ENCODE measurements at regions not wholly inside any gene's neighbourhood (a gene's known extent, or its start where the extent isn't known, plus 50 kb on each side); places are given as distances from the start of the nearest gene placed in this dataset.

GRCh38 chr4:152269448-152270191 is 266.3 kb downstream of the FBXW7 start:
- DNase-seq (ENCODE audit: low spot score): no peak

GRCh38 chr4:152267811-152268210 is 268.1 kb downstream of the FBXW7 start:
- no peak for DNase-seq (ENCODE audit: low spot score)

GRCh38 chr4:152266831-152267480 is 268.9 kb downstream of the FBXW7 start:
- DNase-seq (ENCODE audit: low spot score): no peak

GRCh38 chr4:152265149-152265621 is 270.7 kb downstream of the FBXW7 start:
- DNase-seq (ENCODE audit: low spot score): peak; percentile 92

- no peak for DNase-seq (ENCODE audit: low spot score)
Measured at GRCh38 chr4:152264106-152264505, 271.8 kb downstream of the FBXW7 start.

- no peak for DNase-seq (ENCODE audit: low spot score)
Measured at GRCh38 chr4:152259866-152260265, 276.0 kb downstream of the FBXW7 start.

- peak; percentile 57 for DNase-seq (ENCODE audit: low spot score)
Measured at GRCh38 chr4:152258804-152259708, 276.8 kb downstream of the FBXW7 start.

GRCh38 chr4:152258391-152258790 is 277.5 kb downstream of the FBXW7 start:
- DNase-seq (ENCODE audit: low spot score): no peak

- no peak for DNase-seq (ENCODE audit: low spot score)
Measured at GRCh38 chr4:152257601-152258066, 278.3 kb downstream of the FBXW7 start.

GRCh38 chr4:152256996-152257395 is 278.9 kb downstream of the FBXW7 start:
- no peak for DNase-seq (ENCODE audit: low spot score)

- DNase-seq (ENCODE audit: low spot score): no peak
Measured at GRCh38 chr4:152255437-152255836, 280.5 kb downstream of the FBXW7 start.

GRCh38 chr4:152248347-152248746 is 287.5 kb downstream of the FBXW7 start:
- no peak for DNase-seq (ENCODE audit: low spot score)

GRCh38 chr4:152247271-152247975 is 288.5 kb downstream of the FBXW7 start:
- no peak for DNase-seq (ENCODE audit: low spot score)

- no peak for DNase-seq (ENCODE audit: low spot score)
Measured at GRCh38 chr4:152246659-152247058, 289.2 kb downstream of the FBXW7 start.

GRCh38 chr4:152245680-152246079 is 290.2 kb downstream of the FBXW7 start:
- no peak for DNase-seq (ENCODE audit: low spot score)

GRCh38 chr4:152244659-152245058 is 291.2 kb downstream of the FBXW7 start:
- no peak for DNase-seq (ENCODE audit: low spot score)

GRCh38 chr4:152243896-152244595 is 291.8 kb downstream of the FBXW7 start:
- DNase-seq (ENCODE audit: low spot score): peak; percentile 48

GRCh38 chr4:152243206-152243605 is 292.7 kb downstream of the FBXW7 start:
- DNase-seq (ENCODE audit: low spot score): no peak

- no peak for DNase-seq (ENCODE audit: low spot score)
Measured at GRCh38 chr4:152240232-152240631, 295.7 kb downstream of the FBXW7 start.

- no peak for DNase-seq (ENCODE audit: low spot score)
Measured at GRCh38 chr4:152239216-152239615, 296.7 kb downstream of the FBXW7 start.
